IMR-90 (cell line): ENCODE measurements at regions not wholly inside any gene's neighbourhood (a gene's known extent, or its start where the extent isn't known, plus 50 kb on each side); places are given as distances from the start of the nearest gene placed in this dataset.

Experiments
- ATAC-seq: fragments of 200-7000 bp; cut with Tn5 transposase; 2 replicates; pipeline ENCODE4 v1.9.1; 2020; ENCODE audit warnings: low read depth, mild to moderate bottlenecking, moderate library complexity
- BruUV-seq: library from RNA; stranded (reverse); fragments of 400-500 nt; replicated peaks from 2 replicates; lab custom pipeline; 2021; lab: Mats Ljungman, UMichigan
- CTCF ChIA-PET: fragments of 300-600 bp; formaldehyde crosslinking; extraction: SDS; loops from one replicate; lab custom pipeline; 2021; ENCODE audit warnings: antibody characterized with exemption; lab: Yijun Ruan, JAX
- POLR2A ChIA-PET: fragments of 300-600 bp; sonication (Branson Sonifier 250); formaldehyde crosslinking; loops from one replicate; lab custom pipeline; 2022; ENCODE audit warnings: antibody characterized with exemption; ENCODE audit not compliant: unreplicated experiment; lab: Charles Lee
- DNase-seq: peaks from one replicate; pipeline ENCODE4 v3.0.0; 2013
- H2AFZ ChIP-seq: replicated peaks from 2 replicates; pipeline ENCODE3; 2013; ENCODE audit warnings: low read length, mild to moderate bottlenecking; ENCODE audit not compliant: poor library complexity
- H2AK5ac ChIP-seq: 2 replicates; pipeline ENCODE4 v1.6.1; 2013; ENCODE audit warnings: low read depth, low read length, inconsistent platforms
- H2AK9ac ChIP-seq: replicated peaks from 2 replicates; pipeline ENCODE3; 2013; ENCODE audit warnings: mild to moderate bottlenecking, low read depth, low read length, moderate library complexity; ENCODE audit not compliant: poor library complexity
- H2BK120ac ChIP-seq: 2 replicates; pipeline ENCODE4 v1.6.1; 2013; ENCODE audit warnings: low read depth, low read length, inconsistent platforms
- H2BK15ac ChIP-seq: 3 replicates; pipeline ENCODE4 v1.6.1; 2013; ENCODE audit warnings: low read depth, low read length, inconsistent platforms
- H2BK20ac ChIP-seq: 2 replicates; pipeline ENCODE4 v1.6.1; 2013; ENCODE audit warnings: low read depth, mild to moderate bottlenecking, inconsistent platforms, low read length, moderate library complexity
- H2BK5ac ChIP-seq: 2 replicates; pipeline ENCODE4 v1.6.1; 2013; ENCODE audit warnings: mild to moderate bottlenecking, low read depth, low read length, inconsistent platforms; ENCODE audit not compliant: poor library complexity, severe bottlenecking
- H3K14ac ChIP-seq: replicated peaks from 2 replicates; pipeline ENCODE4 v1.6.1; 2013; ENCODE audit warnings: low read depth, low read length, inconsistent platforms
- H3K18ac ChIP-seq: 2 replicates; pipeline ENCODE4 v1.6.1; 2013; ENCODE audit warnings: low read depth, low read length, control low read depth
- H3K23ac ChIP-seq: 2 replicates; pipeline ENCODE4 v1.6.1; 2013; ENCODE audit warnings: low read depth, low read length, inconsistent platforms
- H3K27ac ChIP-seq: 2 replicates; pipeline ENCODE4 v1.5.1; 2013; ENCODE audit warnings: mild to moderate bottlenecking, control low read depth, low read length; ENCODE audit not compliant: insufficient read depth
- H3K27me3 ChIP-seq: 2 replicates; pipeline ENCODE4 v1.6.1; 2013; ENCODE audit warnings: low read length; ENCODE audit not compliant: control insufficient read depth, insufficient read depth
- H3K36me3 ChIP-seq: 2 replicates; pipeline ENCODE4 v1.6.1; 2013; ENCODE audit warnings: low read length, mixed read lengths; ENCODE audit not compliant: control insufficient read depth, insufficient read depth
- H3K4ac ChIP-seq: 2 replicates; pipeline ENCODE4 v1.6.1; 2013; ENCODE audit warnings: low read depth, low read length, inconsistent platforms
- H3K4me1 ChIP-seq: 2 replicates; pipeline ENCODE4 v1.6.1; 2013; ENCODE audit warnings: low read length, mixed read lengths; ENCODE audit not compliant: control insufficient read depth, insufficient read depth
- H3K4me2 ChIP-seq: 2 replicates; pipeline ENCODE4 v1.6.1; 2013; ENCODE audit warnings: low read depth, mild to moderate bottlenecking, control low read depth, low read length, moderate library complexity
- H3K4me3 ChIP-seq: 2 replicates; pipeline ENCODE4 v1.5.1; 2013; ENCODE audit warnings: low read depth, mild to moderate bottlenecking, control low read depth, low read length, moderate library complexity; ENCODE audit not compliant: insufficient read depth
- H3K56ac ChIP-seq: 2 replicates; pipeline ENCODE4 v1.6.1; 2013; ENCODE audit warnings: low read length, inconsistent platforms; ENCODE audit not compliant: insufficient read depth; ENCODE audit errors: extremely low read depth
- H3K79me1 ChIP-seq, 2 experiments: 2 replicates each; pipeline ENCODE4 v1.6.1; 2013; ENCODE audit warnings: low read length in 2 of 2, inconsistent platforms in 1 of 2, low read depth in 1 of 2
- H3K9ac ChIP-seq: 2 replicates; pipeline ENCODE4 v1.6.1; 2013; ENCODE audit warnings: low read depth, low read length, control low read depth
- H3K9me1 ChIP-seq: 2 replicates; pipeline ENCODE4 v1.6.1; 2013; ENCODE audit warnings: low read length, inconsistent platforms; ENCODE audit not compliant: insufficient read depth
- H3K9me3 ChIP-seq: 2 replicates; pipeline ENCODE4 v1.6.1; 2013; ENCODE audit warnings: low read length; ENCODE audit not compliant: control insufficient read depth, insufficient read depth
- H4K20me1 ChIP-seq: 2 replicates; pipeline ENCODE4 v1.6.1; 2013; ENCODE audit warnings: low read length, inconsistent platforms; ENCODE audit not compliant: insufficient read depth
- H4K5ac ChIP-seq: 2 replicates; pipeline ENCODE4 v1.6.1; 2013; ENCODE audit warnings: mild to moderate bottlenecking, low read depth, low read length, control low read depth
- H4K8ac ChIP-seq, 2 experiments: 2 replicates each; pipeline ENCODE4 v1.6.1; 2013; ENCODE audit warnings: low read depth in 2 of 2, low read length in 2 of 2, control low read depth in 1 of 2, inconsistent platforms in 1 of 2
- H4K91ac ChIP-seq: 2 replicates; pipeline ENCODE4 v1.6.1; 2013; ENCODE audit warnings: low read depth, low read length, inconsistent platforms; ENCODE audit not compliant: insufficient read depth
- BHLHE40 ChIP-seq: fragments of 150-350 bp; IDR thresholded peaks from 2 replicates; pipeline ENCODE4 v1.6.1; 2016; ENCODE audit warnings: mild to moderate bottlenecking, low read depth, low read length
- CEBPB ChIP-seq: IDR thresholded peaks from 2 replicates; pipeline ENCODE4 v1.6.1; 2012; ENCODE audit warnings: low read depth, low read length, improper control_type of control experiment
- CHD1 ChIP-seq: IDR thresholded peaks from 2 replicates; pipeline ENCODE4 v1.6.1; 2012; ENCODE audit warnings: low read depth, low read length, improper control_type of control experiment
- CTCF ChIP-seq: conservative IDR thresholded peaks from 2 replicates; pipeline ENCODE4 v1.5.1; 2012; ENCODE audit warnings: mild to moderate bottlenecking, low read depth, low read length, improper control_type of control experiment
- ELK1 ChIP-seq: fragments of 150-350 bp; IDR thresholded peaks from 2 replicates; pipeline ENCODE4 v1.6.1; 2016; ENCODE audit warnings: low read depth, mild to moderate bottlenecking, low read length, moderate library complexity, borderline replicate concordance
- FOS ChIP-seq: fragments of 150-350 bp; IDR thresholded peaks from 2 replicates; pipeline ENCODE4 v1.6.1; 2016; ENCODE audit warnings: low read depth, low read length
- MAFK ChIP-seq: IDR thresholded peaks from 2 replicates; pipeline ENCODE4 v1.6.1; 2012; ENCODE audit warnings: low read depth, low read length, improper control_type of control experiment
- MAZ ChIP-seq: IDR thresholded peaks from 2 replicates; pipeline ENCODE4 v1.6.1; 2012; ENCODE audit warnings: low read depth, mild to moderate bottlenecking, low read length, improper control_type of control experiment, moderate library complexity, borderline replicate concordance
- MXI1 ChIP-seq: IDR thresholded peaks from 2 replicates; pipeline ENCODE4 v1.6.1; 2012; ENCODE audit warnings: low read depth, mild to moderate bottlenecking, low read length, moderate library complexity, borderline replicate concordance
- NFE2L2 ChIP-seq: fragments of 150-350 bp; IDR thresholded peaks from 2 replicates; pipeline ENCODE4 v1.6.1; 2016; ENCODE audit warnings: low read depth, mild to moderate bottlenecking, low read length
- POLR2A ChIP-seq: IDR thresholded peaks from 2 replicates; pipeline ENCODE4 v1.6.1; 2012; ENCODE audit warnings: mild to moderate bottlenecking, low read depth, low read length
- RAD21 ChIP-seq: IDR thresholded peaks from 2 replicates; pipeline ENCODE4 v1.6.1; 2012; ENCODE audit warnings: low read length, improper control_type of control experiment
- RCOR1 ChIP-seq: IDR thresholded peaks from 2 replicates; pipeline ENCODE4 v1.6.1; 2012; ENCODE audit warnings: mild to moderate bottlenecking, low read length, improper control_type of control experiment; ENCODE audit not compliant: insufficient replicate concordance
- RFX5 ChIP-seq: IDR thresholded peaks from 2 replicates; pipeline ENCODE4 v1.8.0; 2012; ENCODE audit warnings: low read depth, mild to moderate bottlenecking, low read length, moderate library complexity
- SMC3 ChIP-seq: fragments of 150-350 bp; IDR thresholded peaks from 2 replicates; pipeline ENCODE4 v1.6.1; 2016; ENCODE audit warnings: low read depth, mild to moderate bottlenecking, antibody characterized with exemption, low read length, moderate library complexity
- WGBS, 2 experiments: methylation state at CpG; one replicate each; pipeline versions ENCODE4 v1.1.5 to v1.1.7; 2013; ENCODE audit warnings: missing lambda C conversion rate in 2 of 2; ENCODE audit not compliant: insufficient read length in 1 of 2; ENCODE audit errors: extremely low coverage in 2 of 2; 5-methylcytosine and 5-hydroxymethylcytosine counted together
- dilution Hi-C: fragments of 300-500 bp; cut with HindIII; formaldehyde crosslinking; loops from one replicate; pipeline ENCODE4 v1.14.3; 2018; ENCODE audit warnings: low sequenced_read_pairs; ENCODE audit not compliant: unreplicated experiment
- in situ Hi-C: fragments of 300-500 bp; cut with MboI; formaldehyde crosslinking; loops from 3 replicates; pipeline ENCODE4 v1.14.3; 2019; ENCODE audit warnings: low sequenced_read_pairs, inconsistent platforms, mixed read lengths
- intact Hi-C: fragments of 100-400 bp; cut with micrococcal nuclease; formaldehyde crosslinking; loops from 2 replicates; pipeline ENCODE4 v1.10.0; 2022
- TF ChIP-seq, protein P1 (sequence below): fragments of 150-350 bp; IDR thresholded peaks from 2 replicates; pipeline ENCODE4 v1.6.1; 2017; ENCODE audit warnings: mild to moderate bottlenecking, antibody characterized with exemption, low read length, low read depth

- WGBS, 2 experiments: no CpG with 5 or more reads among the region's 2 CpGs
Observed at GRCh38 chr14:89485264-89485663, 68.2 kb upstream of the FOXN3 start.

More at GRCh38 chr14:89485264-89485663, 68.2 kb upstream of the FOXN3 start:
- in situ Hi-C loops: no loop called here
- intact Hi-C loops: no loop called here
- Histone ChIP-seq H3K14ac (no peak overlapping the region), H3K27ac (no peak overlapping the region), H3K9me3 (no peaks in the 10 kb centered on the region), H2AK5ac (peak overlapping the region; percentile 43; the same call in 1 of the 2 replicates), H3K79me1 (peaks cover 13 to 34% of the 10 kb centered on the region in 2 experiments; a peak in 3 of 4 replicates), H3K56ac (no peak overlapping the region), H3K23ac (no peak overlapping the region), H3K27me3 (no peaks in the 10 kb centered on the region), H3K9ac (no peak overlapping the region), H4K8ac (no peak overlapping the region), H3K18ac (no peak overlapping the region), H2BK15ac (no peak overlapping the region), H4K91ac (no peak overlapping the region), H2AFZ (no peak overlapping the region), H3K4me1 (peaks cover 3% of the 10 kb centered on the region), H3K4me2 (no peak overlapping the region), H3K4ac (no peak overlapping the region), H3K36me3 (no peaks in the 10 kb centered on the region; the same call in 1 of the 2 replicates), H2BK5ac (no peak overlapping the region), H3K4me3 (no peak overlapping the region), H4K20me1 (no peaks in the 10 kb centered on the region), H2BK120ac (no peak overlapping the region), H4K5ac (no peak overlapping the region), H2AK9ac (no peak overlapping the region), H2BK20ac (no peak overlapping the region), H3K9me1 (peaks cover 8% of the 10 kb centered on the region)
- ATAC-seq (no peak), DNase-seq (no peak)
- TF ChIP-seq RCOR1 (no peak), RFX5 (no peak), MAZ (no peak), BHLHE40 (no peak), CEBPB (no peak), ELK1 (no peak), CTCF (no peak), SMC3 (no peak), FOS (no peak), MXI1 (no peak), CHD1 (no peak), MAFK (no peak), POLR2A (no peak), NFE2L2 (no peak), RAD21 (no peak)
- TF ChIP-seq, protein P1, sequence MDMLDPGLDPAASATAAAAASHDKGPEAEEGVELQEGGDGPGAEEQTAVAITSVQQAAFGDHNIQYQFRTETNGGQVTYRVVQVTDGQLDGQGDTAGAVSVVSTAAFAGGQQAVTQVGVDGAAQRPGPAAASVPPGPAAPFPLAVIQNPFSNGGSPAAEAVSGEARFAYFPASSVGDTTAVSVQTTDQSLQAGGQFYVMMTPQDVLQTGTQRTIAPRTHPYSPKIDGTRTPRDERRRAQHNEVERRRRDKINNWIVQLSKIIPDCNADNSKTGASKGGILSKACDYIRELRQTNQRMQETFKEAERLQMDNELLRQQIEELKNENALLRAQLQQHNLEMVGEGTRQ: no peak
- ChIA-PET POLR2A (no interaction called here), CTCF (no interaction called here)
- BruUV-seq: no TSS peak
- dilution Hi-C loops: no loop called here
